IgD-negative memory B cell (primary cell): ENCODE measurements at regions not wholly inside any gene's neighbourhood (a gene's known extent, or its start where the extent isn't known, plus 50 kb on each side); places are given as distances from the start of the nearest gene placed in this dataset.

Source experiments
- H3K27ac Mint-ChIP-seq, 3 donors: one replicate each; pipeline ENCODE4 v1.8.0; 2020 to 2022; ENCODE audit warnings: mild to moderate bottlenecking in 3 of 3, mixed read lengths in 3 of 3, moderate library complexity in 1 of 3
- H3K27me3 Mint-ChIP-seq: one replicate; pipeline ENCODE4 v1.8.0; 2021; ENCODE audit warnings: mixed read lengths
- H3K36me3 Mint-ChIP-seq: one replicate; pipeline ENCODE4 v1.8.0; 2020; ENCODE audit warnings: mild to moderate bottlenecking, mixed read lengths
- H3K4me1 Mint-ChIP-seq, 3 donors: one replicate each; pipeline ENCODE4 v1.8.0; 2020 to 2022; ENCODE audit warnings: mixed read lengths in 3 of 3, mild to moderate bottlenecking in 1 of 3
- H3K4me3 Mint-ChIP-seq, 4 donors: one replicate each; pipeline ENCODE4 v1.8.0; 2020 to 2022; ENCODE audit warnings: mild to moderate bottlenecking in 4 of 4, mixed read lengths in 4 of 4, moderate library complexity in 3 of 4
- H3K9me3 Mint-ChIP-seq, 3 donors: one replicate each; pipeline ENCODE4 v1.8.0; 2020 to 2021; ENCODE audit warnings: mixed read lengths in 3 of 3, mild to moderate bottlenecking in 1 of 3

DNA sequence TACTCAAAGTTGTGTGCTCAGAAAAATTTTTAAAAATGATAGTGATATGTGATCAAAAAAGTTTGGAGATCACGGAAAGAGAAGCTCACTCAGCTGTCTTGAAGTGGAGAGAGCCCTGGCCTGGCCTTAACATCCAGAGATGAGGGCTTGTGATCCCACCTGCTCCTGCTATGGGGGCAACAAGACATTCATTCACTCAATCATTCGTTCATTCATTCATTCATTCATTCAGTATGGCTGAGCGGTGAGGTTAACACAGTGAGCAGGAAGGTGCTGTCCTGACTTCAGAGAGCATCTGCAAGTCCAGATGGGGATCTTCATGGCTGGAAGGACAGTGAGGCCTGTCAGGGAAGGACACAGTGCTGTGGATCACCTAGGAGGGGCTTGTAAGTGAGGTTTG lies 112.3 kb downstream of the SLC25A47 start:
- H3K4me3 Mint-ChIP-seq, result no peak overlapping the region
- peaks cover 0 to 1% (median 0%) of the 10 kb centered on the region in 3 donors for H3K9me3 Mint-ChIP-seq
- H3K36me3 Mint-ChIP-seq, result peaks cover 13% of the 10 kb centered on the region
- no peaks in the 10 kb centered on the region for H3K27me3 Mint-ChIP-seq
- peaks cover 0 to 7% (median 6%) of the 10 kb centered on the region in 3 donors for H3K4me1 Mint-ChIP-seq
- peak overlapping the region in 1 of 3 donors; percentile 58 for H3K27ac Mint-ChIP-seq

- Mint-ChIP-seq H3K4me3 (peak overlapping the region in 1 of 4 donors; percentile 53), H3K27ac (peak overlapping the region in 1 of 3 donors; percentile 69), H3K27me3 (no peaks in the 10 kb centered on the region), H3K36me3 (peaks cover 12% of the 10 kb centered on the region), H3K9me3 (peaks cover 0 to 1% (median 0%) of the 10 kb centered on the region in 3 donors), H3K4me1 (peaks cover 0 to 7% (median 6%) of the 10 kb centered on the region in 3 donors)
These were observed 113.7 kb downstream of the SLC25A47 start for GRCh38 chr14:100436745-100437406.

DNA sequence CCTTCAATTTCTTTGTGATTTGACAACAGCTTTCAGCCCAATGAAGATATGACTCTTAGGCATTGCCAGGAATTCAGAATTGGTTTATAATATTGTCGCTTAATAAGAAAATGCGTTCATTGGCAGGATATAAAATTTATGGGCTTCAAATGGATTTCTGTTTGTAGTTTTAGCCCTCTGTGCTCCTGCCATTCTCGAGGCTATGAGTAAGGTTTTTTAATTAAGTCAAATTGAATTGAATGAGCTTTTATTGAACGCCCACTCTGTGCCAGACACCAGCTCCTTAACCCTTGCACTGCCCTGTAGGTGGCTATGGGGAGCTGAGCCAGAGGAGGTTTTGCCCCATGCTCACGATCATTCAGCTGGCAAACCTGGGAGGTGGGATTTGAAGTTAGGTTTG lies 115.1 kb downstream of the SLC25A47 start:
- H3K27ac Mint-ChIP-seq, result no peak overlapping the region
- H3K9me3 Mint-ChIP-seq, result no peaks in the 10 kb centered on the region
- H3K4me1 Mint-ChIP-seq, result peaks cover 0 to 7% (median 6%) of the 10 kb centered on the region in 3 donors
- H3K4me3 Mint-ChIP-seq, result no peak overlapping the region
- no peaks in the 10 kb centered on the region for H3K27me3 Mint-ChIP-seq
- H3K36me3 Mint-ChIP-seq, result peaks cover 6% of the 10 kb centered on the region

- Mint-ChIP-seq H3K27ac (no peak overlapping the region), H3K27me3 (no peaks in the 10 kb centered on the region), H3K36me3 (peaks cover 6% of the 10 kb centered on the region), H3K4me1 (peaks cover 0 to 6% (median 5%) of the 10 kb centered on the region in 3 donors), H3K4me3 (no peak overlapping the region), H3K9me3 (no peaks in the 10 kb centered on the region)
These were observed 115.8 kb downstream of the SLC25A47 start for GRCh38 chr14:100438678-100439592.

- Mint-ChIP-seq H3K36me3 (peaks cover 3% of the 10 kb centered on the region), H3K9me3 (no peaks in the 10 kb centered on the region), H3K4me1 (peaks cover 0 to 4% (median 2%) of the 10 kb centered on the region in 3 donors), H3K27me3 (no peaks in the 10 kb centered on the region), H3K27ac (no peak overlapping the region), H3K4me3 (no peak overlapping the region)
These were observed 116.6 kb downstream of the SLC25A47 start for GRCh38 chr14:100439781-100440180.

DNA sequence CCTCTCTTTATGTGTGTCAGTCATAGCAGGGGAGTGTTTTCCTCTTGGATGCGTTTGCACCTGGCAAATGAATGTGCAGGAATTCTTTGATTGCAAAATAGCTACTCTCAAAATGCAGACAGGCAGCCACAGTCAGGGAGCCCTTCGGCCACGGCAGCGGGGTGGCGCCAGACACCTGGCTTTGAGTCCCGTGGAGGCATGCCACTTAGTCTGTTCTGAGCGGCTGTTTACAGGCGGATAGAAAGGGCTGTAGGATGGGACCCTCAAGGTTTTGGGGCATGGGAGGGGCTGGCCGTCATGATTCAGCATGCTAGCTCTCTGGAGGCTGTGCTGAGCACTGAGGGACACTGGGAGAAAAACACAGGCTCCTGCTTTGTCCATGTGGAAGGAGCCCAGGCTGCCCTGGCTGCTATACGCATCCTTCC lies 117.1 kb downstream of the SLC25A47 start:
- H3K27ac Mint-ChIP-seq, result no peak overlapping the region
- peaks cover 0 to 3% (median 2%) of the 10 kb centered on the region in 3 donors for H3K4me1 Mint-ChIP-seq
- H3K9me3 Mint-ChIP-seq, result no peaks in the 10 kb centered on the region
- H3K27me3 Mint-ChIP-seq, result no peaks in the 10 kb centered on the region
- H3K4me3 Mint-ChIP-seq, result no peak overlapping the region
- H3K36me3 Mint-ChIP-seq, result peaks cover 2% of the 10 kb centered on the region

DNA sequence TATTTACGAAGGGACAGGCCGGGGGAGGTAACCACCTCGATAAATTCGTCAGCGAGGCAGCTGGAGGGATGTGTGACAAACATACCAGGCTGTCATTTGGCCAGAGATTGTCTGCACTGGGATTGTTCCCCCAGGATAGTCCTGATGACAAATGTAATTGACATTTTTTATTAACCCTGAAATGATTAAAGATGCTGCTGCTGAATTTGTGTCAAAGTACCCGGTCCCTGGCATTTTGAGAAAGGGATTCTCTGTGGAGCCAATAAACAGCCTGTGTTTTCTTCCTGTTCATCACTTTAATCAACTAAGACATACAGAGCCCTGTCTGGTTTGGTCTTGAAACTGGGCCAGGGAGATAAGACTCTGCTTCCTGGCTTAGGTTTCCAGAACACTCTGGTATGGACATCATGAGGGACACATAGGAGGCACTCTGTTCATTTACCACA lies 117.6 kb downstream of the SLC25A47 start:
- Mint-ChIP-seq H3K27ac (no peak overlapping the region), H3K9me3 (no peaks in the 10 kb centered on the region), H3K4me3 (no peak overlapping the region), H3K36me3 (peaks cover 2% of the 10 kb centered on the region), H3K4me1 (peaks cover 0 to 2% (median under 1%) of the 10 kb centered on the region in 3 donors), H3K27me3 (no peaks in the 10 kb centered on the region)

GRCh38 chr14:100441271-100441947 lies 118.3 kb downstream of the SLC25A47 start:
- Mint-ChIP-seq H3K9me3 (no peaks in the 10 kb centered on the region), H3K4me3 (no peak overlapping the region), H3K27me3 (no peaks in the 10 kb centered on the region), H3K27ac (peak overlapping the region in 1 of 3 donors; percentile 58), H3K36me3 (peaks cover 2% of the 10 kb centered on the region), H3K4me1 (peaks cover 0 to 2% (median 0%) of the 10 kb centered on the region in 3 donors)

- peak overlapping the region in 1 of 3 donors; percentile 58 for H3K27ac Mint-ChIP-seq
- peaks cover 0 to 2% (median 0%) of the 10 kb centered on the region in 3 donors for H3K4me1 Mint-ChIP-seq
- no peaks in the 10 kb centered on the region for H3K36me3 Mint-ChIP-seq
- H3K27me3 Mint-ChIP-seq, result no peaks in the 10 kb centered on the region
- H3K9me3 Mint-ChIP-seq, result no peaks in the 10 kb centered on the region
- no peak overlapping the region for H3K4me3 Mint-ChIP-seq
These were observed 118.9 kb downstream of the SLC25A47 start for GRCh38 chr14:100442036-100442435.

- Mint-ChIP-seq H3K27me3 (no peaks in the 10 kb centered on the region), H3K9me3 (no peaks in the 10 kb centered on the region), H3K27ac (no peak overlapping the region), H3K36me3 (no peaks in the 10 kb centered on the region), H3K4me3 (no peak overlapping the region), H3K4me1 (peaks cover 0 to 2% (median 0%) of the 10 kb centered on the region in 3 donors)
These were observed 119.7 kb downstream of the SLC25A47 start for GRCh38 chr14:100442498-100443490.

DNA sequence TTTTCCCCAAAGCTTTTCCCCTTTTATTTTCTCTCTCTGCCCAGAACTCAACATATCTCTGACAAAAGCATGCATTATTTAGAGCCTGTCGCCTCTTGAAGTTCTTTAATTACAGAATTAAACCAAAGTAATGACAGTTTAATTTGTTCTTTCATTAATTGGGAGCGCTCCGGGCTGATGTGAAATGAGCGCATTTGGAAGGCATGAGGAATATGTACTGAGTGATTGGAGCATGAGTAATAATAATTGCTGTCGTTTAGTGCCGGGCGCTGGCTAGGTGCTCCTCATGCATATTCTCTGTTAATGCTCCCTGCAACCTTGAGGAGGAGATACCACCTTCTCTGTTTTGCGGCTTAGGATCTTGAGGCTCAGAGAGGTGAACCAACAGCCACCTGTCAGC lies 120.5 kb downstream of the SLC25A47 start:
- no peaks in the 10 kb centered on the region for H3K9me3 Mint-ChIP-seq
- peaks cover under 1% of the 10 kb centered on the region for H3K36me3 Mint-ChIP-seq
- H3K4me1 Mint-ChIP-seq, result no peaks in the 10 kb centered on the region
- H3K27ac Mint-ChIP-seq, result no peak overlapping the region
- no peaks in the 10 kb centered on the region for H3K27me3 Mint-ChIP-seq
- no peak overlapping the region for H3K4me3 Mint-ChIP-seq

- no peak overlapping the region for H3K4me3 Mint-ChIP-seq
- H3K4me1 Mint-ChIP-seq, result peaks cover 0 to 1% (median 0%) of the 10 kb centered on the region in 3 donors
- no peaks in the 10 kb centered on the region for H3K9me3 Mint-ChIP-seq
- no peak overlapping the region for H3K27ac Mint-ChIP-seq
- H3K27me3 Mint-ChIP-seq, result no peaks in the 10 kb centered on the region
- peaks cover 4% of the 10 kb centered on the region for H3K36me3 Mint-ChIP-seq
These were observed 122.4 kb downstream of the SLC25A47 start for GRCh38 chr14:100445436-100446088.

DNA sequence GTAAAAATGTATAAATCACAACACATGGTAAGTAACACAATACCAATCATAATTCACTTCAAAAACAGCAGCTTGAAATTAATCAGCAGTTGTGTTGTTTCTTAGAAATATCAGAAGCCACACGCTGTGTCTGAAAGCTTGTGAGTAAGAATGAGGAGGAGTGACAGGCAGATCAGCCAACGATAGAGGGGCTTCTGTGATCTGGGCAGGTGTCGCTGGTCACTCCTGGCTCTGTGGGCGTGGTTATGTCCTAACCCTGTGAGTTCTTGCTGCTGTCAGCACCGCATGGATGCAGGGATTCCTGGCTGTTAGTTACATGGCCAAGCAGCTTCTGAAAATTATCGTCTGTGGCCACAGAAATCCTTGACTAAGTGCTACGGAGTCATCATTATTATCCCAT lies 123.4 kb downstream of the SLC25A47 start:
- Mint-ChIP-seq H3K27ac (peak overlapping the region in 1 of 3 donors; percentile 9), H3K36me3 (peaks cover 4% of the 10 kb centered on the region), H3K4me1 (peaks cover 0 to 1% (median 0%) of the 10 kb centered on the region in 3 donors), H3K4me3 (no peak overlapping the region), H3K9me3 (no peaks in the 10 kb centered on the region), H3K27me3 (no peaks in the 10 kb centered on the region)
